ENCODE measurements at regions not wholly inside any gene's neighbourhood (a gene's known extent, or its start where the extent isn't known, plus 50 kb on each side); places are given as distances from the start of the nearest gene placed in this dataset.
"Not testable (repeated sequence)": the region's sequence is repeated elsewhere in the genome, so short reads cannot be mapped to it uniquely, and the experiment has no call there.

DNA sequence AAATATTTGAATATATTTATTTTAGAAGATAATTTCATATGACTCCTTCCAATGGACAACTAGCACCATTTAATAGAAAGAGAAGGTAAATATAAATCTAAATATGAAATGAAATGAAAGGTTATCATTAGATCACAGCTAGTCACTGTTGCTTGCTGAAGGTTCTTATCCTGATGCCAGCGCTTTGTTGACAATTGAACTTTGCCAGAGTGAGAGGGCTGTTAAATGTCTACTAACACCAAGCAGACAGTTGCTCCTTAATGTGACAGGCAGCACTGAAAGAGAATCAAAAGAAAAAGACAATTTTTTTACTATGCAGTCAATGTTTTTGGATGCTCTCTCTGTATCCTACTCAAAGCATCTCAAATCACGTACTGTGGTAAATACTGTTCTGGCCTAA lies 152.6 kb upstream of the SEMA6A start:
- peak; percentile 45 for ATAC-seq
- intact Hi-C loops (cut with DNase I), result no loop called here
- no peak for DNase-seq (ENCODE audit: missing footprints)

DNA sequence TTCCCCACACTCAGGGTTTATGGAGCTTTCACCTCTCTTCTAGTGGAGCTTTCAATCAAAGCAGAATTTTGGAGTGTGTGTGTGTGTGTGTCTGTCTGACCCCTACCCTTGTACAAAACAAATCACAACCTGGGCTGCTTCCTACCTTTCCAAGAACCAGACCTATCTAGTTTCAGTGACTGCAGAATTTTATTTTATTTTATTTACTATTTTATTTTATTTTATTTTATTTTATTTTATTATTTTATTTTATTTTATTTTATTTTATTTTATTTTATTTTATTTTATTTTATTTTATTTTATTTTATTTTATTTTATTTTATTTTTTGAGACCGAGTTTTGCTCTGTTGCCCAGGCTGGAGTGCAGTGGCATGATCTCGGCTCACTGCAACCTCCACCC lies 151.6 kb upstream of the SEMA6A start:
- ATAC-seq; intact Hi-C loops (cut with DNase I); DNase-seq (ENCODE audit: missing footprints): not testable (repeated sequence)

DNA sequence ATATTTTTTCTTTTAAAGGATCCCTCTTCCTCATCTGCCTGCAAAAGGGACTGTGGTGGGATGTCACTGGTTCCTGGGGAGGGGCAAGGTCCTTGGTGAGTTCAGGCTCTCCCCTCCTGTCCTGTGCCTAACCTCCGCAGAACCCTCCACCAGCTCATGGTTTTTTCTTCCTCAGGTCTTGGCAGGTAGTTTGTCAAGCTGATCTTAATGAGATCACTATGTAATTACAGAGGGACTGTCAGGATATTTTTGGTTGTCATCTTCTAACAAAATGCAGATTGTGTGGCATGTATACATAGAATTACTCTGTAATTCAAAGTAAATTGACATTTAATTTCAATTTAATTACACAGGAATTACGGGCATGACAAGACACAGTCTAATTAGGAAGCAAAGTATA lies 150.3 kb upstream of the SEMA6A start:
- DNase-seq (ENCODE audit: missing footprints) (no peak), ATAC-seq (no peak)
- intact Hi-C loops (cut with DNase I), result no loop called here

DNA sequence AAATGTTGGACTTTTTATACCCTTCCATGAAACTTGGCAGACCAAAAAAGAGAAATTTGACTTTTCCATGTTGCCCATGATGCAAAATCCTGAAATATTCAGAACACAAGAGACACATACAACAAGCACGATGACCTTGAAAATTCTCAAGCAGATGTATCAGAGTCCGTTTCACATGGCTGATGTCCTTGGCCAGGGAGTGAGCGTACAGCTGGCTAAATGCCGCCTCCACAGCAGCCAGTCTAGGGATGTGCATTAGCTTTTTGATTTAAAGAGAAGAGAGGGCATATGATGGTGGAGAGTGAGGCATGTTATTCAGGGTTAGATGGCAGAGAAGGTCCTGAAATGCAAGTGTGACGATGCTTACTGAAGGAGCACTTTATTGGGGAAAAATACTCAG lies 148.0 kb upstream of the SEMA6A start:
- intact Hi-C loops (cut with DNase I), result no loop called here
- DNase-seq (ENCODE audit: missing footprints) (no peak), ATAC-seq (no peak)

DNA sequence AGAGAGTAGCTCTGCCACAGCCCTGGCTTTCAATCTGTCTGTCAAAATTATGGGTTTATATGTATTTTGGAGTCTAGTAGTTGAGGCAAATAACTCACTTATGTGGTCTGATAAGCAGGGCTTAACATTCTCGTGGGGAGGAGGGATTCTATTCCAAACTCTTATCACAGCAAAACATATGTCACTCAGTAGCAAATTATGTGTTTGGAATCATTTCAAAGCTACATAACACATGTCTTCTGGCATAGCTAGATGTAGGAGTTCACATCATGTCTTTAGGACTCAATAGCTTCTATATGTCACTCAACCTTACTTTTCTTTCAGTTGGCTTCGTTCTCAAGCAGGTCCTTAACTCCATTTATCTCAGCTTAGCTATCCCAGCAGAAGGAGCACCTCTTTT lies 144.5 kb upstream of the SEMA6A start:
- intact Hi-C loops (cut with DNase I), result no loop called here

DNA sequence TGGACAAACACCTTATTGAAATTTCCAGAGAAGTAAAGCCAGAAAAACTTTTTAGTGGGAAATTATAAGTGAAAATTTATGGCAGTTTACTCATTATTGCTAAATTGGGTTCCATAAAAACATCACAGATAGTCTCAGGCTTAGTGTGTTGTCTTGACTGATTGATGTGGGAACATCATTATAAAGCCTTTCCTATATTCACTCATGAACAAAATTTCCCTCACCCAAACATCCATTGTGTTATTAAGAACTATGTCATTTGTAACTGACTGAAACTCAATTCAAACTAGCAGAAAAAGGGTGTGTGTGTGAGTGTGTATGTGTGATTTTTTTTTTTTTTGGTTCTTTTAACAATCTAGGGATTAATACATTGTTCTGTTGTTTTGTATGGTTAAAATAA lies 143.7 kb upstream of the SEMA6A start:
- intact Hi-C loops (cut with DNase I), result no loop called here
- ATAC-seq (no peak), DNase-seq (ENCODE audit: missing footprints) (no peak)

More for the DNA sequence above, 144.5 kb upstream of the SEMA6A start:
- DNase-seq (ENCODE audit: missing footprints), result no peak
- ATAC-seq, result no peak

DNA sequence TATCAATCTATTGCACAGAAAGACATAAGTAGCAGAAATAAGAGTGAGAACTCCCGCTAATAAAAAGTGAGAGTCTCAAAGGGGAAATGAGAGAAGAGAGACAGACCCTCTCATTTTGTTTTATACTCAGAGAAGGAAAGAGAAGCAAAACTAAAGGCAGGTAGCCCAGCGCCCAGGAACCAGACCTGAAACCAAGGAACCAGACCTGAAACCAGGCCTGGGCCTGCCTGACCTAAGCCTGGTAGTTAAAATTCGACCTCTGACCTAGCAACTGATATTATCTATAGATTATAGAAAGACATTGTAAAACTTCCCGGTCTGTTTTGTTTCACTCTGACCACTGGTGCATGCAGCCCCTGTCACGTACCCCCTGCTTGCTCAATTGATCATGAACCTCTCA lies 134.5 kb upstream of the SEMA6A start:
- intact Hi-C loops (cut with DNase I), result no loop called here
- no peak for ATAC-seq

DNA sequence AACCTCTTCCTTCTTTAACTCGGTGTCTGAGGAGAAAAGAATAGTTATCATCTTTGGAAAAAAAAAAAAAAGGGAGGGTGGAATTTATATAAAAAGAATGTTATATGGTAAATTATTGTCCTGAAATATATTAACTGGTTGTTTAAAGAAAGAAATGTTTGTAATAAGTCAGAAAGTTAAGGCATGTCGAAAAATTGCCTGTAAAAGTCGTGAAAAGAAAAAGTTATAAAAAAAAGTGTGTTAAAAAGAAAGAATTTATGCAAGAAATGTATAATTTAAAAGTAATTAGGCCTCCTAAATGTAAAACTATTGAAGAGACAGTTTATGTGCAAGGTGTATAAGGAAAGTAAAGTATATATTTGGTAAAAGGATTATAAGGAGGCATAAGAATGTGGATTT lies 130.5 kb upstream of the SEMA6A start:
- intact Hi-C loops (cut with DNase I); ATAC-seq; DNase-seq (ENCODE audit: missing footprints): not testable (repeated sequence)

More for the DNA sequence above, 134.5 kb upstream of the SEMA6A start:
- no peak for DNase-seq (ENCODE audit: missing footprints)

DNA sequence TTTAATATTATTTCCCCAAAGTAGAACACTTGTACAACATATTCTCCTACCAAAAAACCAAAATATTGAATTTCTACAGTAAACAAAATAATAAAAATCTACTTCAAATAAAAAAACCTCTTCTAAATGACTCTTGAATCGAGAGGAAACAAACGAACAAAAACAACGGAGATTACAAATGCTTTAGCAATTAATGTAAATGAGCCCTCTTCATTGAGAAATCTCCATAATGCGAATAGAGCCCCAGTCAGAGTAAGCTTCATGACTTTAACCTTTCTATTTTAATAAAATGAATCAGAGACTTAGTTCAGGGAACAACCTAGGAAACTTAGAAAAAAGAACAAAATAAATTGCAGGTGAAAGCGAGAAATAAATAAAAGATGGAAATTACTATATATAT lies 129.3 kb upstream of the SEMA6A start:
- ATAC-seq, result no peak
- no peak for DNase-seq (ENCODE audit: missing footprints)
- intact Hi-C loops (cut with DNase I), result no loop called here

DNA sequence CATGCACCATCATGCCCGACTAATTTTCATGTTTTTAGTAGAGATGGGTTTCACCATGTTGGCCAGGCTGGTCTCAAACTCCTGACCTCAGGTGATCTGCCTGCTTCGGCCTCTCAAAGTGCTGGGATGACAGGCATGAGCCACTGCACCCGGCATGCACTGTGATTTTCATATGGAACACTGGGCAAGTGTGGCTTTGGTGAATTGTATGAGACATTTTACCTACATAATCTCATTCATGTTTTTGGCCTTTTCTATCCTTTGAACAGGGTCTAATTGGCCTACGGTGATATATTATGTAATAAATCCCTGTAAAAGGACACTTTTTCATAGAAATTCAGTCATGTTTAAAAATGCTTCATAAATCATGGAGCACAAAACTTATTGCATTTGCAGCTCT lies 128.7 kb upstream of the SEMA6A start:
- DNase-seq (ENCODE audit: missing footprints) (no peak), ATAC-seq (no peak)
- intact Hi-C loops (cut with DNase I), result no loop called here

DNA sequence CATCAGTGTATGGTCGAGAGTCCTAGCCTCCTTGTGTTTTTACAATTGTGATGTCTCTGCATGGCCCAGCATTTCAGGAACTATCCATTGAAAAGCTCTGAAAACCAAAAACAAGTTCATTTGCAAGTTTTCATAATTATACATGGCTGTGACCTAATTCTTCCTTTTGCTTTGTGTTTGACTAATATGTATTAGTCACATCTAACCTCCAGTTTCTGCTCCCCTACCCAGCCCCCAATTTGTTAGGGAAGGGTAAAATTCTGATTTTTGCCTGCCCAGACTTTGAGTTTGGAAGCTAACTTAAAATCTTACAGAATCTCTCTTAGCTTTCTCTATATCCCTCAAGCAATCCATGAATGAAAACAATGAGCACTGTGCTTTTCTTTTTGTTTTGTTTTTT lies 128.2 kb upstream of the SEMA6A start:
- intact Hi-C loops (cut with DNase I), result no loop called here
- ATAC-seq (no peak), DNase-seq (ENCODE audit: missing footprints) (no peak)

DNA sequence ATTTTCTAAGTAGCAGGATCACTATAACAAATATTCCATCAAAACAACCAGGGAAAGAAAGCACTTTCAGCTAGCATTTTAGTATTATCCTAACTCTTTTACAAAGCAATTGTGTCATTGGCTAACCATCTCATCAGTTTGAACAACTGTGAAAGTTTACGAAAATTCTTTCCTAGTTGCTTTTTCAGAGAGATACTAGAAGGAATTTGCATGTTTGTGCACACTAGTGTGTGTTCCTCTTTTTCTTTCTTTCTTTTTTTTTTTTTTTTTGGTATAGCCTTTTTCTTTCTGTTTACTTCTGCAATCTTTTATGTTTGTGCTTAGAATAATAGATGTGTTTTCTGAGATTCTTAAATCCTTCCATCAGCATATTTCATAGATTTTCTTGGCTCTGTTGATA lies 124.7 kb upstream of the SEMA6A start:
- ATAC-seq (no peak), DNase-seq (ENCODE audit: missing footprints) (no peak)
- intact Hi-C loops (cut with DNase I), result no loop called here

DNA sequence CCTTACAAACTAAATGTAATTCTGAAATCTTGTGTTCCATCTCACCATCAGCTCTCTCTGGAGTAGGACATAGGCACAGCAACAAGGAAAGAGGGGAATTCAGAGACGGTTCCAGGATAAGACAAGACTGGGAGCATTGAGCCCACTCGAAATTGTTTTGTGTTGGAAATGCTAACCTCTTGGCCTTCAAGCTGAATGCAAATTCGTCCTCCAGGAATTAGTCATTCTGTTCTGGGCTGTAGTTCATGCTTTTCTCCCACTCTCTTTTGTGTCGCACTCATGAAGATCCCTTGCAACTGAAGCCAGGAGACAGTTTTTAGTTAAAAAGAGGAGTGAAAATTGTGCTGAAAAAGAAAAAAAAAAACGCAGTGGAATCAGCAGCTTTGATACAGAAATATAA lies 121.7 kb upstream of the SEMA6A start:
- intact Hi-C loops (cut with DNase I), result no loop called here
- ATAC-seq (no peak), DNase-seq (ENCODE audit: missing footprints) (no peak)

DNA sequence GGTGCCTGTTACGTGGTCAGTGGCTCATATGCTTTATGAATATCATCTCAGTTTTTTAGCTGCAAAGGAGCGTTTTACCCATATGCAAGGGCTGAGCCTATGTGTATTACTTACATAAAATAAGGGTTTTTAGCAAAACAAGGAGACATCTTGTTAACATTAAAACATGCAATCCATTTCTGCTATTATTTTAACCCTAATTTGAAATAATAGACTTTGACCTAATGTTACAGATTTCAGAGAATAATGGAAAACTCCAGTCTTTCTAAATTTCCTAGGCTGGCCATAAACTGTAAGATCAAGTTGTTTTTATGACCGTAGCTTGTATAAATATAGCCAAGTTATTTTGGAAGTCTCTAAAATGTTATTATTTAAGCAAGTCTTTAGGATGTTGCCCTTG lies 121.1 kb upstream of the SEMA6A start:
- ATAC-seq (no peak), DNase-seq (ENCODE audit: missing footprints) (no peak)
- intact Hi-C loops (cut with DNase I), result no loop called here

DNA sequence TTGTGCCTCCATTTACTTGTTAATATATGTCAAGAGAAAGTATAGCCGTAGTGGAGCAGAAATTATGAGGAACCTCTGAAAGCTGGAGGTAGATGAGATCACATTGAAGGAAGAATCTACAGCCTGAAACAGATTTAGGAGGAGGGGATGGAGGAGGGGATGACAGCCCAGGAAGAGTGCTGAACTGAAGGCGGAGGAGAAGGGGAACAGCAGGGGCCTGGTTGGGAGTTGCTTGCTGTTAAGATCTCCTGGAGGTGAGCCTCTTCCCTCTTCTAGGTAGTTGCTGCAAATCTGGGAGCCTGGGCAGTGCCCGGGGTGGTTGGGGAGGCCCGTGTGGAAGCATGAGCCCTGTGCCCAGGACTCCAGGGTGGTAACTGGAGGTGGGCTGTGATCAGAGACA lies 111.8 kb upstream of the SEMA6A start:
- no peak for DNase-seq (ENCODE audit: missing footprints)
- intact Hi-C loops (cut with DNase I), result no loop called here

DNA sequence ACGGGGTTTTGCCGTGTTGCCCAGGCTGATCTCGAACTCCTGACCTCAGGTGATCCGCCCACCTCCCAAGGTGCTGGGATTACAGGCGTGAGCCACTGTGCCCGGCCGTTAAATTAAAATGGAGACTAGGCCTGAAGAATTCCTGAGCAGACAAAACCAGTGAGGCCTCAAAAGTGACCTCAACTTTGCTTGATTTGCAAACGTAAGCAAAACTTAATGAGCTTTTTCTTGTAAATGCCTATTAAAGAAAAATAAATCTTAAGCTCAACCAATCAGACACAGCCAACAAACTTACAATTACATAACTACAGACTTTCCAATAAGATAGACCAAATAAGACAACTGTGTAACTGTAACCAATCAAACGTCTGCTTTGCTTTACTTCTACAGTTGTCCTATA lies 111.3 kb upstream of the SEMA6A start:
- no peak for ATAC-seq
- intact Hi-C loops (cut with DNase I), result no loop called here
- no peak for DNase-seq (ENCODE audit: missing footprints)

More for the DNA sequence above, 111.8 kb upstream of the SEMA6A start:
- no peak for ATAC-seq

DNA sequence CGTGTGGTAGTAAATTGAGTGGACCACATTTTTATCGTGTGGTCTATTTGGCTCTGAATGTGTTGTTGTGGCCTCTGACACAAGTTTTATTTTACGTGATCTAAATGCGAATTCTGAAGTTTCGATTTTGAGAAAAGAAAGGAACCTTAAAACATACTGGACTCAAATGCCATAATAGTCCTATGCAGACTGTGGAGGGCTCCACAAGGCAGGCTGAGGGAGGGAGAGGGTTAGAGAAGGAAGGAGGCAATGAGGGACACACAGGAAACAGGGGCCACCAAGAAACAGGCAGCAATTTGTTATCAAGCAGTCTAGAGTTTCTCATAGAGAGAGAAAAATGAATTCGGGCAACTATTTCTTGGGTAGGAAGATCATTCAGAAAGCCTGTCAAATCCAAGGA lies 110.4 kb upstream of the SEMA6A start:
- no peak for ATAC-seq
- DNase-seq (ENCODE audit: missing footprints), result no peak
- intact Hi-C loops (cut with DNase I), result no loop called here

DNA sequence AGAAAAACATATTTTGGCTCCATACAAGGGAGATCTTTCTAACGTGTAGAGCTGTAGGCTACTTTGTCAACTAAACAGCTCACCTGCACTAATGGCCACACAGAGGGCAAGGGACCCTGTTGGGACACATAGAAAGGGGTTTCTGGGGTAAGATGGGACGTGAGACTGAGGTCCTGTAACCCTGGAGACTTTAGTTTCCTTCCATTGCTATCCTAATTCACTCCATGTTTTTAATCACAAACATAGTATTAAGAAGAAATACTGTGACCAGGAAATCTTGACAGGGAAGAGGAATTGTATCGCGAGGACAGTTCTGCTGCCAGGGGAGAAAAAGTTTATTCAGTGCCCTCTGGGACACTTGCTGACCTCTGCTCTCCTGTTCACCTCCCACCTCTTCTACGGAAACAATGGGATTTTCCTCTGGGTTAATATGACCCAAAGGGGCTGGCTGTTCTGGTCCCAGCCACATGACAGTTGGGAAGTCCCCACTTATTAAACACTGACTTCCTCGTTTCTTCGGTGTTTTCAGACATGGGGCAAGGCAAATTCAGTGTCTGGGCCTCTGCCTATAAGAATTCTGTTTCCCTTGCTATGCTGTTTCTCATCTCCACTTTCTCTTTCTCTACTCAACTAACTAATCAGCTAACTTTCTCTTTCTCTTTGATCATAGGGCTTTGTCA lies 106.9 kb upstream of the SEMA6A start:
- DNase-seq (ENCODE audit: missing footprints), result no peak
- intact Hi-C loops (cut with DNase I), result no loop called here
- ATAC-seq, result no peak

DNA sequence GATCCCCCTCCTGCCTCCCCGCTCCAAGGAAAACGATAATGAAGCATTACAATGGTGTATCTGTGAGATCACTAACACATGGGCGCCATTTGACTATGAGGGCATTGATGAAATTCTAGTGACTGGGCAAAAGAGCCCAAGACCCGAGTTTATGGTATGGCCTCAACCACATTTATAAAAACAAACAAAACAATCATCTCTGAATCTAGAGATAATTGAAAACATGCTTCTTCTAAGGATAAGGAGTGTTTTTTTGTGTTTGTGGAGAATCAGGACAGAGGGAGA lies 100.9 kb upstream of the SEMA6A start:
- ATAC-seq (no peak), DNase-seq (ENCODE audit: missing footprints) (no peak)
- intact Hi-C loops (cut with DNase I), result no loop called here

DNA sequence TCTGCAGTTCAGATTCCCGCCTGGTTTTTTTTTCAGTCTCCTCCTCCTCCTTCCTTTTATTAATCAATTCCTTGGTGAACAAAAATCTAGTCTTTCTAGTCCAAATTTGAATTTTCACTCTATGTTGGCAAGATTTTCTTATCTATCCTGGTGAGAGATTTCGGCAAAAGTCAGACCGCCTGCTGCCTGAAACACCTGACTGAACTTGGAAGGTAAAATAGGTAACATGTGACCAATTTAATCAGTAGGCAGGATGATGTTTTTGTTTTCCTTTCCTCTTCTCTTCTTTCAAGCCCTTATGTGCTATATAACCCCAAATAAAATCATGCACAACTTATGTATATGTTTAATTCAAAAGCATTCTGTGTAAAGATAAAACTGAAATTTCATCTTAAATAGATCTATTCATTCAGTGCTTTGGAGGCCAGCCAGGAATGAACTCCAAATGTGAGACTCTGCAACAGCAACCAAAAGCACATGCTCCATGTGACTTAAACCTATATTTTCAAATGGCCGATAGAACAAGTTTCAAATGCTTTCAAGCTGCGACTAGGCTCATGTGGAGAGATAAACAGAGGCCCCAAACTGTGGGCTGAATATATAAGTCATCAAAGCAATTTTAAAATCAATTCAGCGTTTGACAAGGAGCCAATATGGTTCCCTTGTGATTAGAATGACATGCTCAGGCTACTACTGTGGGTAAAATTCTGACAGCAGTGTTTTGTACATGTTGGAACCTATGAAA lies 100.4 kb upstream of the SEMA6A start:
- intact Hi-C loops (cut with DNase I), result no loop called here
- no peak for ATAC-seq

DNA sequence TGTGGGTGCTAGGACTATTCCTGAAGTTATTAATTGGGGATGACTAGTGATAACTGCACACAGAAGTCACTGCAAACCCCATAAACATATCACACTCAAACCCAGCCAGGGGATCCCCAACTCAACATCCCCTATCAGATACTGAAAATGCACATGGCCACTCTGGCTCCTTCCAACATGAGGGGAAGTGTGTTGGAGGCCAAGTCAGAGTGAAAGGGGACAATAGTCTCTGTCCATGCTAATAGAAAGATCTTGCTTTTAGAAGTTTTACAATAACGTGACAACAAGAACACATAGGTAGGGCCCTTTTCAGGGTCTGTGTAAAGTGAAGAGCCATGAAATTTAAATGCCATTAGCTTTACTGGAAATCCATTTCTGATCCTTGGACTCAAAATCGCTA lies 98.8 kb upstream of the SEMA6A start:
- intact Hi-C loops (cut with DNase I), result no loop called here
- ATAC-seq (no peak), DNase-seq (ENCODE audit: missing footprints) (no peak)

More for the DNA sequence above, 100.4 kb upstream of the SEMA6A start:
- DNase-seq (ENCODE audit: missing footprints), result no peak
